Stimulated activated naive B cell treated with anti-CD40 and anti-IgM and Interleukin-4, amounts not matched to agents 10 μg/mL and 1 μg/mL and 100 μg/mL, for 72 hours (primary cell): ENCODE measurements at regions not wholly inside any gene's neighbourhood (a gene's known extent, or its start where the extent isn't known, plus 50 kb on each side); places are given as distances from the start of the nearest gene placed in this dataset.

Source experiments
- ATAC-seq, 2 donors: fragments of 150-1000 bp; cut with Tn5 transposase; replicated peaks; 2 replicates each; pipeline ENCODE4 v1.10.0; 2021; ENCODE audit warnings: moderate library complexity in 1 of 2
- DNase-seq: peaks from one replicate; pipeline ENCODE4 v3.0.0; 2021
- H3K27ac Mint-ChIP-seq: one replicate; pipeline ENCODE4 v1.8.0; 2022; ENCODE audit warnings: mild to moderate bottlenecking, mixed read lengths
- H3K27me3 Mint-ChIP-seq, 2 donors: one replicate each; pipeline ENCODE4 v1.8.0; 2022; ENCODE audit warnings: mixed read lengths in 2 of 2
- H3K36me3 Mint-ChIP-seq, 2 donors: one replicate each; pipeline ENCODE4 v1.8.0; 2022; ENCODE audit warnings: mixed read lengths in 2 of 2, mild to moderate bottlenecking in 1 of 2
- H3K4me1 Mint-ChIP-seq, 2 donors: one replicate each; pipeline ENCODE4 v1.8.0; 2022; ENCODE audit warnings: mixed read lengths in 2 of 2, mild to moderate bottlenecking in 1 of 2
- H3K4me3 Mint-ChIP-seq, 2 donors: one replicate each; pipeline ENCODE4 v1.8.0; 2022; ENCODE audit warnings: mild to moderate bottlenecking in 2 of 2, mixed read lengths in 2 of 2, moderate library complexity in 1 of 2
- H3K9me3 Mint-ChIP-seq, 2 donors: one replicate each; pipeline ENCODE4 v1.8.0; 2022; ENCODE audit warnings: mixed read lengths in 2 of 2, mild to moderate bottlenecking in 1 of 2

- Mint-ChIP-seq H3K4me3 (no peak overlapping the region), H3K36me3 (peaks cover 4 to 5% of the 10 kb centered on the region in 2 donors), H3K27me3 (no peaks in the 10 kb centered on the region), H3K27ac (no peak overlapping the region), H3K9me3 (peaks cover 4% of the 10 kb centered on the region in 2 donors), H3K4me1 (peaks cover 19 to 39% of the 10 kb centered on the region in 2 donors)
- DNase-seq (no peak), ATAC-seq (peak in 1 of 2 donors; percentile 53)
Observed at GRCh38 chr10:62545160-62546066, 171.2 kb downstream of the ZNF365 start.

- DNase-seq, result no peak
- ATAC-seq, result no peak
- Mint-ChIP-seq H3K27me3 (no peaks in the 10 kb centered on the region), H3K4me3 (no peak overlapping the region), H3K4me1 (peaks cover 9 to 16% of the 10 kb centered on the region in 2 donors), H3K36me3 (no peaks in the 10 kb centered on the region), H3K27ac (no peak overlapping the region), H3K9me3 (no peaks in the 10 kb centered on the region)
Observed at GRCh38 chr10:62548686-62549085, 174.5 kb downstream of the ZNF365 start.

- Mint-ChIP-seq H3K4me3 (no peak overlapping the region), H3K36me3 (no peaks in the 10 kb centered on the region), H3K4me1 (peaks cover 9 to 18% of the 10 kb centered on the region in 2 donors), H3K27ac (no peak overlapping the region), H3K9me3 (no peaks in the 10 kb centered on the region), H3K27me3 (no peaks in the 10 kb centered on the region)
- no peak for ATAC-seq
- no peak for DNase-seq
Observed at GRCh38 chr10:62550173-62550572, 176.0 kb downstream of the ZNF365 start.

- Mint-ChIP-seq H3K4me1 (peaks cover 4 to 5% of the 10 kb centered on the region in 2 donors), H3K27ac (no peak overlapping the region), H3K27me3 (peaks cover 0 to 8% of the 10 kb centered on the region in 2 donors), H3K36me3 (no peaks in the 10 kb centered on the region), H3K4me3 (no peak overlapping the region), H3K9me3 (no peaks in the 10 kb centered on the region)
- DNase-seq (no peak), ATAC-seq (peak; percentile 74 to 78)
Observed at GRCh38 chr10:62554632-62555199, 180.5 kb downstream of the ZNF365 start.

GRCh38 chr10:62559481-62560200 is 185.5 kb downstream of the ZNF365 start:
- Mint-ChIP-seq H3K4me1 (peaks cover 8 to 12% of the 10 kb centered on the region in 2 donors), H3K27ac (no peak overlapping the region), H3K4me3 (no peak overlapping the region), H3K9me3 (no peaks in the 10 kb centered on the region), H3K36me3 (no peaks in the 10 kb centered on the region), H3K27me3 (peaks cover 0 to 8% of the 10 kb centered on the region in 2 donors)
- ATAC-seq (no peak), DNase-seq (no peak)

- Mint-ChIP-seq H3K27ac (no peak overlapping the region), H3K4me1 (peaks cover 8 to 11% of the 10 kb centered on the region in 2 donors), H3K36me3 (no peaks in the 10 kb centered on the region), H3K4me3 (no peak overlapping the region), H3K9me3 (no peaks in the 10 kb centered on the region), H3K27me3 (peaks cover 0 to 8% of the 10 kb centered on the region in 2 donors)
- DNase-seq (no peak), ATAC-seq (no peak)
Observed at GRCh38 chr10:62560201-62560819, 186.1 kb downstream of the ZNF365 start.

GRCh38 chr10:62561151-62561550 is 187.0 kb downstream of the ZNF365 start:
- ATAC-seq (no peak), DNase-seq (no peak)
- H3K27ac Mint-ChIP-seq, result no peak overlapping the region
- H3K27me3 Mint-ChIP-seq, result peaks cover 0 to 12% of the 10 kb centered on the region in 2 donors
- no peak overlapping the region for H3K4me3 Mint-ChIP-seq
- no peaks in the 10 kb centered on the region for H3K9me3 Mint-ChIP-seq
- H3K36me3 Mint-ChIP-seq, result no peaks in the 10 kb centered on the region
- peaks cover 8 to 11% of the 10 kb centered on the region in 2 donors for H3K4me1 Mint-ChIP-seq

- peaks cover 0 to 9% of the 10 kb centered on the region in 2 donors for H3K27me3 Mint-ChIP-seq
- H3K9me3 Mint-ChIP-seq, result no peaks in the 10 kb centered on the region
- DNase-seq (no peak), ATAC-seq (no peak)
- no peak overlapping the region for H3K27ac Mint-ChIP-seq
- no peak overlapping the region for H3K4me3 Mint-ChIP-seq
- no peaks in the 10 kb centered on the region for H3K36me3 Mint-ChIP-seq
- H3K4me1 Mint-ChIP-seq, result peaks cover 6 to 11% of the 10 kb centered on the region in 2 donors
Observed at GRCh38 chr10:62562101-62562500, 187.9 kb downstream of the ZNF365 start.

GRCh38 chr10:62562795-62563194 is 188.6 kb downstream of the ZNF365 start:
- no peaks in the 10 kb centered on the region for H3K36me3 Mint-ChIP-seq
- no peak overlapping the region for H3K4me3 Mint-ChIP-seq
- peaks cover 0 to 9% of the 10 kb centered on the region in 2 donors for H3K27me3 Mint-ChIP-seq
- no peak overlapping the region for H3K27ac Mint-ChIP-seq
- no peak for ATAC-seq
- H3K9me3 Mint-ChIP-seq, result no peaks in the 10 kb centered on the region
- DNase-seq, result no peak
- H3K4me1 Mint-ChIP-seq, result peaks cover 5 to 11% of the 10 kb centered on the region in 2 donors

GRCh38 chr10:62573929-62574328 is 199.8 kb downstream of the ZNF365 start:
- H3K9me3 Mint-ChIP-seq, result peaks cover 0 to 3% of the 10 kb centered on the region in 2 donors
- H3K4me3 Mint-ChIP-seq, result no peak overlapping the region
- H3K4me1 Mint-ChIP-seq, result no peaks in the 10 kb centered on the region
- H3K27me3 Mint-ChIP-seq, result peaks cover 0 to 4% of the 10 kb centered on the region in 2 donors
- DNase-seq (no peak), ATAC-seq (peak; percentile 55 to 76)
- peaks cover 0 to 3% of the 10 kb centered on the region in 2 donors for H3K36me3 Mint-ChIP-seq
- H3K27ac Mint-ChIP-seq, result no peak overlapping the region

- H3K27me3 Mint-ChIP-seq, result peaks cover 0 to 4% of the 10 kb centered on the region in 2 donors
- peaks cover 0 to 3% of the 10 kb centered on the region in 2 donors for H3K36me3 Mint-ChIP-seq
- H3K27ac Mint-ChIP-seq, result no peak overlapping the region
- H3K4me1 Mint-ChIP-seq, result peaks cover 5 to 7% of the 10 kb centered on the region in 2 donors
- DNase-seq (no peak), ATAC-seq (no peak)
- H3K4me3 Mint-ChIP-seq, result no peak overlapping the region
- H3K9me3 Mint-ChIP-seq, result peaks cover 0 to 3% of the 10 kb centered on the region in 2 donors
Observed at GRCh38 chr10:62577076-62577475, 202.9 kb downstream of the ZNF365 start.

GRCh38 chr10:62577666-62578291 is 203.6 kb downstream of the ZNF365 start:
- Mint-ChIP-seq H3K9me3 (peaks cover 0 to 3% of the 10 kb centered on the region in 2 donors), H3K4me1 (peaks cover 7 to 14% of the 10 kb centered on the region in 2 donors), H3K4me3 (no peak overlapping the region), H3K27me3 (peaks cover 0 to 4% of the 10 kb centered on the region in 2 donors), H3K36me3 (peaks cover 0 to 3% of the 10 kb centered on the region in 2 donors), H3K27ac (no peak overlapping the region)
- no peak for DNase-seq
- no peak for ATAC-seq

- H3K36me3 Mint-ChIP-seq, result peaks cover 0 to 3% of the 10 kb centered on the region in 2 donors
- H3K4me1 Mint-ChIP-seq, result peaks cover 10 to 18% of the 10 kb centered on the region in 2 donors
- peaks cover 0 to 3% of the 10 kb centered on the region in 2 donors for H3K9me3 Mint-ChIP-seq
- H3K4me3 Mint-ChIP-seq, result no peak overlapping the region
- H3K27ac Mint-ChIP-seq, result no peak overlapping the region
- ATAC-seq (no peak), DNase-seq (no peak)
- peaks cover 0 to 4% of the 10 kb centered on the region in 2 donors for H3K27me3 Mint-ChIP-seq
Observed at GRCh38 chr10:62578301-62578700, 204.1 kb downstream of the ZNF365 start.
